Stimulated activated CD8-positive, alpha-beta memory T cell treated with anti-CD3 and anti-CD28 coated beads, Interleukin-7, amount 100 ng/mL, for 4 hours (primary cell): ENCODE measurements at regions not wholly inside any gene's neighbourhood (a gene's known extent, or its start where the extent isn't known, plus 50 kb on each side); places are given as distances from the start of the nearest gene placed in this dataset.

Experiments used
- DNase-seq, 2 donors: peaks; one replicate each; pipeline ENCODE4 v3.0.0-alpha.2; 2020; ENCODE audit warnings: low read depth in 2 of 2

GRCh38 chr11:81032906-81033305 lies 1592.1 kb upstream of the TENM4 start:
- DNase-seq = no peak

- no peak for DNase-seq
Observed at GRCh38 chr11:81030186-81030585, 1589.4 kb upstream of the TENM4 start.

- no peak for DNase-seq
Observed at GRCh38 chr11:81026032-81026431, 1585.2 kb upstream of the TENM4 start.

- DNase-seq = no peak
Observed at GRCh38 chr11:81022057-81022456, 1581.2 kb upstream of the TENM4 start.

GRCh38 chr11:81010631-81011030 lies 1569.8 kb upstream of the TENM4 start:
- no peak for DNase-seq

GRCh38 chr11:81007046-81007445 lies 1566.2 kb upstream of the TENM4 start:
- DNase-seq = no peak

GRCh38 chr11:81005595-81005994 lies 1564.8 kb upstream of the TENM4 start:
- no peak for DNase-seq

- no peak for DNase-seq
Observed at GRCh38 chr11:81004576-81004975, 1563.7 kb upstream of the TENM4 start.

- no peak for DNase-seq
Observed at GRCh38 chr11:81002374-81002773, 1561.5 kb upstream of the TENM4 start.

- DNase-seq = no peak
Observed at GRCh38 chr11:81000735-81001134, 1559.9 kb upstream of the TENM4 start.

- DNase-seq = no peak
Observed at GRCh38 chr11:81000334-81000733, 1559.5 kb upstream of the TENM4 start.

GRCh38 chr11:80995523-80995922 lies 1554.7 kb upstream of the TENM4 start:
- no peak for DNase-seq

- DNase-seq = no peak
Observed at GRCh38 chr11:80993536-80993935, 1552.7 kb upstream of the TENM4 start.

- no peak for DNase-seq
Observed at GRCh38 chr11:80990885-80991284, 1550.1 kb upstream of the TENM4 start.

- no peak for DNase-seq
Observed at GRCh38 chr11:80987171-80987570, 1546.3 kb upstream of the TENM4 start.

- DNase-seq = no peak
Observed at GRCh38 chr11:80986421-80987074, 1545.7 kb upstream of the TENM4 start.

- DNase-seq = no peak
Observed at GRCh38 chr11:80980227-80980626, 1539.4 kb upstream of the TENM4 start.

- no peak for DNase-seq
Observed at GRCh38 chr11:80973786-80974185, 1533.0 kb upstream of the TENM4 start.

- DNase-seq = no peak
Observed at GRCh38 chr11:80970037-80970436, 1529.2 kb upstream of the TENM4 start.

GRCh38 chr11:80967649-80968048 lies 1526.8 kb upstream of the TENM4 start:
- no peak for DNase-seq

GRCh38 chr11:80960381-80961029 lies 1519.7 kb upstream of the TENM4 start:
- no peak for DNase-seq

- DNase-seq = no peak
Observed at GRCh38 chr11:80959751-80960150, 1518.9 kb upstream of the TENM4 start.

- DNase-seq = no peak
Observed at GRCh38 chr11:80958987-80959386, 1518.2 kb upstream of the TENM4 start.

GRCh38 chr11:80958361-80958760 lies 1517.5 kb upstream of the TENM4 start:
- no peak for DNase-seq
